ENCODE measurements at regions not wholly inside any gene's neighbourhood (a gene's known extent, or its start where the extent isn't known, plus 50 kb on each side); places are given as distances from the start of the nearest gene placed in this dataset.
"Not testable (repeated sequence)": the region's sequence is repeated elsewhere in the genome, so short reads cannot be mapped to it uniquely, and the experiment has no call there.

GRCh38 chr9:86648156-86648827 is 294.1 kb upstream of the TUT7 start:
- no peak for DNase-seq

GRCh38 chr9:86645303-86645702 is 291.1 kb upstream of the TUT7 start:
- DNase-seq: no peak

- DNase-seq: no peak
Observed at GRCh38 chr9:86644675-86645034, 290.4 kb upstream of the TUT7 start.

- DNase-seq: peak; percentile 87
Observed at GRCh38 chr9:86643946-86644674, 289.9 kb upstream of the TUT7 start.

- DNase-seq: no peak
Observed at GRCh38 chr9:86642721-86643120, 288.5 kb upstream of the TUT7 start.

- DNase-seq: peak; percentile 91
Observed at GRCh38 chr9:86641970-86642369, 287.8 kb upstream of the TUT7 start.

GRCh38 chr9:86639899-86640379 is 285.7 kb upstream of the TUT7 start:
- DNase-seq: peak; percentile 72

GRCh38 chr9:86639287-86639686 is 285.1 kb upstream of the TUT7 start:
- no peak for DNase-seq

GRCh38 chr9:86638109-86638508 is 283.9 kb upstream of the TUT7 start:
- peak; percentile 57 for DNase-seq

GRCh38 chr9:86637515-86637914 is 283.3 kb upstream of the TUT7 start:
- peak; percentile 81 for DNase-seq

- peak; percentile 71 for DNase-seq
Observed at GRCh38 chr9:86636519-86636918, 282.3 kb upstream of the TUT7 start.

- no peak for DNase-seq
Observed at GRCh38 chr9:86636038-86636437, 281.8 kb upstream of the TUT7 start.

GRCh38 chr9:86634501-86634900 is 280.3 kb upstream of the TUT7 start:
- DNase-seq: no peak

- DNase-seq: no peak
Observed at GRCh38 chr9:86633945-86634344, 279.7 kb upstream of the TUT7 start.

- DNase-seq: no peak
Observed at GRCh38 chr9:86632537-86632936, 278.3 kb upstream of the TUT7 start.

- no peak for DNase-seq
Observed at GRCh38 chr9:86629530-86629929, 275.3 kb upstream of the TUT7 start.

GRCh38 chr9:86626802-86627201 is 272.6 kb upstream of the TUT7 start:
- DNase-seq: no peak

GRCh38 chr9:86624630-86625029 is 270.4 kb upstream of the TUT7 start:
- DNase-seq: no peak

- DNase-seq: peak; percentile 90
Observed at GRCh38 chr9:86614871-86615849, 260.9 kb upstream of the TUT7 start.

GRCh38 chr9:86613943-86614342 is 259.7 kb upstream of the TUT7 start:
- DNase-seq: no peak

- DNase-seq: not testable (repeated sequence)
Observed at GRCh38 chr9:86611534-86611933, 257.3 kb upstream of the TUT7 start.

GRCh38 chr9:86605303-86605702 is 251.1 kb upstream of the TUT7 start:
- no peak for DNase-seq

- no peak for DNase-seq
Observed at GRCh38 chr9:86604741-86605140, 250.5 kb upstream of the TUT7 start.

Data from islet precursor cell (in vitro differentiated cells).